SK-N-SH treated with all-trans-retinoic acid at 6 μM for 48 hours (cell line): ENCODE measurements at regions not wholly inside any gene's neighbourhood (a gene's known extent, or its start where the extent isn't known, plus 50 kb on each side); places are given as distances from the start of the nearest gene placed in this dataset.

ENCODE experiments used
- ATAC-seq: fragments of 200-7000 bp; cut with Tn5 transposase; 3 replicates; pipeline ENCODE4 v1.9.1; 2020; ENCODE audit warnings: mild to moderate bottlenecking, moderate library complexity
- ARNTL ChIP-seq: fragments of 450-650 bp; formaldehyde crosslinking; IDR thresholded peaks from 2 replicates; pipeline ENCODE4 v1.5.0; 2020; ENCODE audit warnings: low read depth, mild to moderate bottlenecking, moderate library complexity, borderline replicate concordance
- BACH2 ChIP-seq: fragments of 250-450 bp; sonication (Bioruptor Pico); IDR thresholded peaks from 2 replicates; pipeline ENCODE4 v1.9.0; 2021; ENCODE audit warnings: mild to moderate bottlenecking, borderline replicate concordance
- CREB5 ChIP-seq: fragments of 250-450 bp; sonication (Bioruptor Pico); IDR thresholded peaks from 2 replicates; pipeline ENCODE4 v1.5.1; 2020; ENCODE audit warnings: low read depth, mild to moderate bottlenecking, moderate library complexity
- CSDC2 ChIP-seq: fragments of 250-450 bp; sonication (Bioruptor Pico); IDR thresholded peaks from 2 replicates; pipeline ENCODE4 v1.5.0; 2020; ENCODE audit warnings: mild to moderate bottlenecking, moderate library complexity
- CSRNP3 ChIP-seq: fragments of 250-450 bp; sonication (Bioruptor Pico); IDR thresholded peaks from 2 replicates; pipeline ENCODE4 v1.5.1; 2021; ENCODE audit warnings: mild to moderate bottlenecking, moderate library complexity
- ESRRG ChIP-seq: fragments of 250-450 bp; sonication (Bioruptor Pico); IDR thresholded peaks from 2 replicates; pipeline ENCODE4 v1.6.1; 2021; ENCODE audit warnings: mild to moderate bottlenecking
- GLIS3 ChIP-seq: fragments of 250-450 bp; sonication (Bioruptor Pico); IDR thresholded peaks from 2 replicates; pipeline ENCODE4 v1.5.0; 2020; ENCODE audit warnings: mild to moderate bottlenecking, moderate library complexity
- ISL1 ChIP-seq: fragments of 250-450 bp; sonication (Bioruptor Pico); IDR thresholded peaks from 2 replicates; pipeline ENCODE4 v2.1.2; 2022; ENCODE audit warnings: mild to moderate bottlenecking, moderate library complexity
- OSR1 ChIP-seq: fragments of 250-450 bp; sonication (Bioruptor Pico); IDR thresholded peaks from 2 replicates; pipeline ENCODE4 v1.8.0; 2022; ENCODE audit warnings: moderate library complexity, mild to moderate bottlenecking, inconsistent platforms
- PATZ1 ChIP-seq: fragments of 250-450 bp; sonication (Bioruptor Pico); IDR thresholded peaks from 2 replicates; pipeline ENCODE4 v1.8.0; 2020; ENCODE audit warnings: mild to moderate bottlenecking, moderate library complexity, borderline replicate concordance
- POU6F1 ChIP-seq: fragments of 250-450 bp; sonication (Bioruptor Pico); IDR thresholded peaks from 2 replicates; pipeline ENCODE4 v1.8.0; 2021; ENCODE audit warnings: low read depth, mild to moderate bottlenecking, moderate library complexity, borderline replicate concordance
- PPARA ChIP-seq: fragments of 250-450 bp; sonication (Bioruptor Pico); IDR thresholded peaks from 2 replicates; pipeline ENCODE4 v1.5.0; 2020; ENCODE audit warnings: mild to moderate bottlenecking, borderline replicate concordance
- RARB ChIP-seq: fragments of 250-450 bp; sonication (Bioruptor Pico); IDR thresholded peaks from 2 replicates; pipeline ENCODE4 v1.8.0; 2021; ENCODE audit warnings: mild to moderate bottlenecking, moderate library complexity
- SNAI2 ChIP-seq: fragments of 250-450 bp; sonication (Bioruptor Pico); IDR thresholded peaks from 2 replicates; pipeline ENCODE4 v1.5.0; 2020; ENCODE audit warnings: mild to moderate bottlenecking, moderate library complexity
- TCF4 ChIP-seq: fragments of 250-450 bp; sonication (Bioruptor Pico); IDR thresholded peaks from 2 replicates; pipeline ENCODE4 v1.8.0; 2021; ENCODE audit warnings: mild to moderate bottlenecking, moderate library complexity, borderline replicate concordance
- TOX ChIP-seq: fragments of 250-450 bp; sonication (Bioruptor Pico); IDR thresholded peaks from 2 replicates; pipeline ENCODE4 v1.8.0; 2021; ENCODE audit warnings: mild to moderate bottlenecking, moderate library complexity, borderline replicate concordance
- TSHZ2 ChIP-seq: fragments of 250-450 bp; sonication (Bioruptor Pico); IDR thresholded peaks from 2 replicates; pipeline ENCODE4 v1.5.0; 2020; ENCODE audit warnings: mild to moderate bottlenecking, moderate library complexity
- ZC3H10 ChIP-seq: fragments of 250-450 bp; sonication (Bioruptor Pico); IDR thresholded peaks from 2 replicates; pipeline ENCODE4 v1.5.1; 2021; ENCODE audit warnings: mild to moderate bottlenecking, moderate library complexity
- ZFP3 ChIP-seq: fragments of 250-450 bp; sonication (Bioruptor Pico); IDR thresholded peaks from 2 replicates; pipeline ENCODE4 v1.5.0; 2020; ENCODE audit warnings: mild to moderate bottlenecking, moderate library complexity
- ZFP30 ChIP-seq: fragments of 450-650 bp; formaldehyde crosslinking; IDR thresholded peaks from 2 replicates; pipeline ENCODE4 v1.5.0; 2022; ENCODE audit warnings: mild to moderate bottlenecking, moderate library complexity
- ZNF565 ChIP-seq: fragments of 450-650 bp; formaldehyde crosslinking; conservative IDR thresholded peaks from 2 replicates; pipeline ENCODE4 v1.5.0; 2020; ENCODE audit warnings: low read depth, mild to moderate bottlenecking, moderate library complexity
- ZNF8 ChIP-seq: fragments of 450-650 bp; formaldehyde crosslinking; IDR thresholded peaks from 2 replicates; pipeline ENCODE4 v1.5.0; 2020; ENCODE audit warnings: mild to moderate bottlenecking, moderate library complexity

GRCh38 chr6:102984357-102984756, 1590.8 kb downstream of the GRIK2 start (continued):
- TF ChIP-seq TSHZ2 (CRISPR knock-in tag): no peak

- TF ChIP-seq TCF4 (CRISPR knock-in tag) (no peak), PATZ1 (no peak), ZFP30 (no peak), ZFP3 (CRISPR knock-in tag) (no peak), CSDC2 (no peak), ESRRG (CRISPR knock-in tag) (no peak), ZNF565 (no peak), ZC3H10 (no peak), ARNTL (CRISPR knock-in tag) (no peak), GLIS3 (no peak), ISL1 (CRISPR knock-in tag) (no peak), BACH2 (CRISPR knock-in tag) (no peak), RARB (CRISPR knock-in tag) (no peak), CREB5 (no peak), POU6F1 (no peak), SNAI2 (CRISPR knock-in tag) (no peak), TOX (CRISPR knock-in tag) (no peak)
- no peak for ATAC-seq
Measured at GRCh38 chr6:102981490-102982015, 1588.0 kb downstream of the GRIK2 start.

GRCh38 chr6:102980951-102981350, 1587.4 kb downstream of the GRIK2 start:
- no peak for ATAC-seq
- no peak for TF ChIP-seq ZNF8 (CRISPR knock-in tag)
- TF ChIP-seq POU6F1: no peak
- TF ChIP-seq RARB (CRISPR knock-in tag): no peak
- TF ChIP-seq ISL1 (CRISPR knock-in tag): no peak
- TF ChIP-seq SNAI2 (CRISPR knock-in tag): no peak
- no peak for TF ChIP-seq CSRNP3
- no peak for TF ChIP-seq GLIS3
- no peak for TF ChIP-seq ZC3H10
- TF ChIP-seq ZFP30: no peak
- no peak for TF ChIP-seq PPARA (CRISPR knock-in tag)
- TF ChIP-seq OSR1 (CRISPR knock-in tag): no peak
- TF ChIP-seq CSDC2: no peak
- TF ChIP-seq ARNTL (CRISPR knock-in tag): no peak
- TF ChIP-seq ZFP3 (CRISPR knock-in tag): no peak
- TF ChIP-seq PATZ1: no peak
